EL (cell line): ENCODE measurements at regions not wholly inside any gene's neighbourhood (a gene's known extent, or its start where the extent isn't known, plus 50 kb on each side); places are given as distances from the start of the nearest gene placed in this dataset.
"Not testable (repeated sequence)": the region's sequence is repeated elsewhere in the genome, so short reads cannot be mapped to it uniquely, and the experiment has no call there.

Experiments
- DNase-seq: peaks from one replicate; pipeline ENCODE4 v3.0.0-alpha.2; 2016

DNA sequence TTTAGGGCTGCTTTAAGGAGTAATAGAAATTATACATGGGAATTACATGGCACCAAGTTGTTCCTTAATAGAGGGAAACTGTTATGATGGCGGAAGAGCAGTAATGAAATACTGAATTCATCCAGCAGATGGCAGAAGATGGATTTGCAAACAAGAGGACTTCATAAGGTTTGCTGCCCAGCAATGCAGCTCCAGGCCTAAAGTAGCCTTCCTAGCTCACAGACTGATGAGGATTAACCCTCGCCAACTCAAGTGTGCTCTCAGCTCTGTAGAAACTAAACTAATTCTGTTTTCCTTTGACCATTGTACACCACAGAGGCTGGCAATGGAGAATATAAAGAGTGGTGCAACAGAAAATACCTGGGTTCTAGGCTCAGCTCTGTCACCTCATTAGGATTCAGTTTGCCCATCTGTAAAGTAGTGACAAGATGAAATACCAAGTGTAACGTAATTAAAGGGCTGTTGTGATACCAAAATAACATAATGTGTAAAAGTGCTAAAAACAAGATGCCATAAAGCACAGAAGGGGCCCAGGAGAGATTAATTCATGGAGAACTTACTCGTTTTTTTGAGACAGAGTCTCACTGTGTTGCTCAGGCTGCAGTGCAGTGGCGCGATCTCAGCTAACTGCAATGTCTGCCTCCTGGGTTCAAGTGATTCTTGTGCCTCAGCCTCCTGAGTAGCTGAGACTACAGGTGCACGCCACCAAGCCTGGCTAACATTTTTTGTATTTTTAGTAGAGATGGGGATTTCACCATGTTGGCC, 102.4 kb upstream of the SERBP1 start:
- peak; percentile 82 for DNase-seq

DNA sequence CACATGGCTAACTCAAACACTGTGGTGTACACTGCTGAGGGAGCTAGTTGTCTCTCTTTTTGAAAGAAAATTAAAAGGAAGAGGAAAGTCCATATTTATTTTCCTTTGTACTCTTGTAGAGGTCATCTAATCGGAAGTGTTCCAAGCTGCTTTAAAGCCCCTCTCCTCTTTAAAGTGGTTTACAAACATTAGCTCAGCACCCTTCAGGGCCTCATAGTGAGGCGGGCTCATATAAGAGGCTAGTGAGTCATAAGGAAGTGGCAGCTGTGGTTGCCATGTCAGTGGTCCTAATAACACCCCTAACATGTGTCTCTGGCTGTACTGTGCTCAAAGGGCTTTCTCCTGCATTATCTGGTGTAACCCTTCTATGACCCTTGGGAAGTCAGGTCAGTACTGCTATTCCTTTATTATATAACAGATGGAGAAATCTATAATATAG, 104.4 kb upstream of the SERBP1 start:
- DNase-seq, result peak; percentile 50

DNA sequence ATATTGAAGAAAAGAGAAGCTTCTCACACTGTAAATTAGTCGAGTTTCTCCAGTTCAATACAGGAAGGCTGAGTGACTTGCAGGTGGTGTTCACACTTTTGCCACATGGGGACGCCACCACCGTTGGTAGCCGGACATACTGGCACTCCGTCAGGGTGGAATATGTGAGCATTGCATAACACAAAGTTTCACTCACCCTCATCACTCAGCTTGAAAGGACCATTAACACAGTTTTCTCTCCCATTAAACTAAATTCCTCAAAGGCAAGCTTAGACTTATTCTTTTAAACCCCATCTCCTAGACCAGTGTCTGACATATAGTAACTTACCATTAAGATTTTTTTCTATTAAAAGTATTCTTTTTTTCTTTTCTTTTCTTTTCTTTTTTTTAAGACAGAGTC, 105.3 kb upstream of the SERBP1 start:
- peak; percentile 85 for DNase-seq

DNA sequence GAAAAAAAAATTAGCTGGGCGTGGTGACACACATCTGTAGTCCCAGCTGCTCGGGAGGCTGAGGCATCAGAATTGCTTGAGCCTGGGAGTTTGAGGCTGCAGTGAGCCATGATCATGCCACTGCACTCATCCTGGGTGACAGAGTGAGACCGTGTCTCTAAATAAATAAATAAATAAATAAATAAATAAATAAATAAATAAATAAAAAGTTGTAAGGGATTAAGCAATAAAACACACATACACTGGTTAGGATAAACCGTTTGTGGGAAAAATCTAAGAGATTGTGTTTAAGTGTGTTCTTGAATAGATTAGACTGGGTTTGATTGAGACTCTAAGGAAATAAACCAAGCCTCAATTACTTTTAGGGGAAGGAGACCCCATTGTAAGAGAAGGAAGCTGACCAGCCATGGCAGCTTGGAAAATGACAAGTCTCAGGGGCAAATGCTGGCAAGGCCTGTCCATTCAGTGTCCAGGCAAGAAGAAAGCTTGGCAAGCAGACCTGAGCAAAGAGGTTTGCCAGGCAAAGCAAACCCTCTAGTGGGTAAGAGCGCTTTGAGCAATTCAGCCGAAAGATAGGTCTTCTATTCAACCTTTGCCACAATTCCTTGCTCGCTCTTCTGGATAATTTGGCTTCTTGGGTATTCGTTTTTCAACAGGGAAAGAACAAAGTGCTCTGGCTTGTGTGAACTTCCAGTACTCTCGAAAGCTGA, 106.9 kb upstream of the SERBP1 start:
- DNase-seq, result no peak

DNA sequence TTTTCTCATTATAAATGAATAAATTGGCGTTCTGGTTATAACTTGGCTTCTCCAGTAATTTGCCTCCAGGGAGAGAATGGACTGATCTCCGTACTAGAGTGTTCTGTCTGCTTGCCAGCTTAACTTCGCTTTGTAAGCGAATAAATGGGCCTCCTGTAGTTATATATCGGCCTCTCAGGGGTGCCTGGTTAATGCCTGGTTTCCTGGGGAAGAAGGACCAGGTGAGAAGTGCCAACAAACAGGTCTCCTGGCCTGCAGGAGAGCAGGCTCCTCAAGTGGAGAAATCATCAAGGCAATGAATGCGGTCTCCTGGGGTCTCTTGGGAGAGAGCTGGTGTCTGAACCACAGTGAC, 107.4 kb upstream of the SERBP1 start:
- DNase-seq, result no peak

DNA sequence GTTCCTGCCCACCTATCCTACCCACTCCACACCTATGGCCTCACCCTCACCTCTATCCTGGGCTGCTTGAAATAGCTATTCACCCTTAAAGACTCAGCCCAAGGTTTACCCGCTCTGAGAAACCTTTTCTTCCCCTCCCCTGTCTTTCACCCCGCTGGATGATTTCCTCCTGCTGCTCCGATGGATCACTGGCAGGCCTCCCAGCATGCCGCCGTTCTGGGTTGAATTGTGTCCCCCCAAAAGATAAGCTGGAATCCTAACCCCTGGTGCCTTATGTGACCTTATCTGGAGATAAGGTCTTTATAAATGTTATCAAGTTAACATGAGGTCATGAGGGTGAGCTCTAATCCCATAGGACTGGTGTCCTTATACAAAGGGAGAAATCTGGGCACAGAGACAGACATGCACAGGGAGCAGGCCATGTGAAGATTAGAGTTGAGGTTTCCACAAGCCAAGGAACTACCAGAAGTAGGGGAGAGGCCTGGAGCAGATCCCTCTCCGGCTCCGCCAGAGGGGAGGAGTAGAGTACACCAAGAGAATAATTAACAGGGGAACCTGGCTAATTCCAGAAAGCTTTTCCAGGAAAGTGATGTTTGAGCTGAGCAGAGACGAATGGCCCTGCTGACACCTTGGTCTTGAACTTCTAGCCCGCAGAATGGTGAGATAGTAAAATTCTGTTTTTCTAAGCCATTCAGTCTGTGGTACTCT, 110.0 kb upstream of the SERBP1 start:
- DNase-seq, result no peak

DNA sequence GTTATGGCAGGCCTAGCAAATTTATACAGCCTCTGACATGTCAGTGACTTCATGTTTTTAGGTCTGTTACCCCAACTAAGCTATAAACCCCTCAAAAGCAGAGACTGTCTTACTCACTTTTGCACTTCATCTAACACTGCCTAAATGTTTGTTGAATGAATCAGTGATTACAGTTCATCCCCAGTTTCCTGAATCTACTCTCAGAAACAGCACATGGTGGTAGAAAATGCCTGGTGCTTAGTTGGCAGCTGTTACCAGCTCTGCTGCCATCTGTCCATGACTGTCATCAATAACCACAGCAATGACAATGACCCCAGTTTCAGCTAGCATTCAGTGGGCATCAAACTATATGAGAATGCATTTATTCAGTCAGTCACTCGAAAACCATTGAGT, 110.5 kb upstream of the SERBP1 start:
- DNase-seq, result peak; percentile 41

DNA sequence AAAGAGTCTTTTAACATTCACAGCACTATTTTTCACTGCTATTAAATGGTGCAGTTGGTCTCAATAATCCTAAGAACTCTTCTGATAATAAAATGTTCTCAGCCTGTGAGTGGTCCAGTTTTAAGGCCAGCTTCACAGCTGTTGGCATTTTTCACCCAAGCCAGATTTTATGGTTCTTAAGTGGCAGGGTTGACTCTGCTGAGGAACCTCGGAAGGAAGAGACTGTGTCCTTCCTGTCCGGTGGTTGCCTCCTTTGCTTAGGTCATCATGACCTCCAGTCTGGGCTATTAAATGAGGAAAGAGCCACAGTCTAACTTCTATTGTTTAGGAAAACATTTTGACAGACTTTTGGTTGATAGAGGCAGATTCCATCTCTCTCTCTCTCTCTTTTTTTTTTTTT, 112.5 kb upstream of the SERBP1 start:
- no peak for DNase-seq

DNA sequence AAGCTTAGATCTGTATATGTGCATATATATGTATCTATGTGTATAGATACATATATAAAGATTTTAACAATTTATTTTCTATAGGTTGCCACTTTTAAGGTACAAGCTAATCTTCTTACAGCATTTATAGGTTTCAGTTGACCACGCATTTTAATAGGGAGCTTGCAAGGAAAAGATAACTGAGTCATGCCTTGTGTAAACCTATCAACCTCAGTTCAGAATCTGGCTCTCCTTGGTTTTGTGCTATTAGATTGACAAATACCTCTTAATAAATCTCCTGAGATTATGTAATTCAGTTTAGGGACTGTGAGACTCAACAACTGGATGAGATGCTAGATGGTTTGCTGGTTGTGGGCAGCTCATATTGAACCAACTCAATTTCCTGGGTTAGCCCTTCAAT, 114.7 kb upstream of the SERBP1 start:
- no peak for DNase-seq

DNA sequence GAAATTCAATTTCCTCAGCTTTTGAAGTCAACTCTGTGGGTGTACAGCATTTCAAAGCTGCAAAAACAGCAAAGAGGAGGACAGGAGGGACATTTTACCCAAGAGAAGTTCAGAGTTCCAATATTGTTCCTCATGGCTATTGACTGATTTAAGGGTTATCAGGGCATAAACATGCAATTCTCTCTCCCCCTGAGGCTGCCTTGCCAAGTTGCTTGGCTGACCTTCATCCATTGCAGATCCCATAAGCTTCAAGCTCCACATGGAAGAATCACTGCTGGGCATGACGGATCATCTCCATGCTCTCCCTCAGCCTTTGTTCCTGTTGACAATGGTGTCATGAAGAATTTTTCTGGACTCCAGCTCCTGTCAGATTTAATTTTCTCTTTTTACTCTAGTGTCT, 115.2 kb upstream of the SERBP1 start:
- DNase-seq, result no peak

DNA sequence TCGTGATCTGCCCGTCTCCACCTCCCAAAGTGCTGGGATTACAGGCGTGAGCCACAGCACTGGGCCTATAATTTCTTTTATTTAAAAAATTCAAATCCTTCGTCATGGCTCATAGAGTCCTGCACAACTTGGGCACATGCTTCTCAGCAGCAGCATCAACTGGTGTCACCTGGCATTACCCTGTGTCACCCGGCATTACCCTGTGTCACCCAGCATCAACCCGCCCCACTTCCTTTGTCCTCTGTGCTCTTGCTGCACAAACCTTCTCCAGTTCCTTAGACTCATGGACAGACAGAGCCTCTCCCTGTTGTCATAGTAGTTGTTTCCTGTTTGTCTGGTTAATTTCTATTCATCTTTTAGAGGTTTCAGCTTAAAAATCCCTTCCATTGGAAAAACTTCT, 121.2 kb upstream of the SERBP1 start:
- DNase-seq, result no peak

DNA sequence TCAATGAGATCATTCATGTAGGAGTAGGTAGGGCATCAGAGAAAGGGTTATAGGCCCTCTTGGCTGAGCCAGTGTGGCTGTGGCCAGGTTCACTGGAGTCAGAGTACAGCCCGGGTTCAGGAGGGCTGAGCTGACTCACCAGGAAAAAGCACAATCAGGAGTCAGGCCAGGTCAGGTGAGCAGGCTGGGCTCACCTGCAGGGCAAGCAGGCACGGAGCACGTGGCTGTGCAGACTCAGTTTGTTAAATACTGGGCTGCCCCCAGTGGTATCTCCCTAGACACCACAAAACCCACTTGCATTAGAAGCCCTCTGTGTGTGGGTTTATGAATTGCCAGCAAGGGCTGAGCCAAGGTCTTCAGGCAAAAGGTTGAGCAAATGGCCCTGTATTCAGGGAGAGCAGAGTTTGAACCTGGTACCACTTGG, 122.1 kb upstream of the SERBP1 start:
- DNase-seq, result no peak

DNA sequence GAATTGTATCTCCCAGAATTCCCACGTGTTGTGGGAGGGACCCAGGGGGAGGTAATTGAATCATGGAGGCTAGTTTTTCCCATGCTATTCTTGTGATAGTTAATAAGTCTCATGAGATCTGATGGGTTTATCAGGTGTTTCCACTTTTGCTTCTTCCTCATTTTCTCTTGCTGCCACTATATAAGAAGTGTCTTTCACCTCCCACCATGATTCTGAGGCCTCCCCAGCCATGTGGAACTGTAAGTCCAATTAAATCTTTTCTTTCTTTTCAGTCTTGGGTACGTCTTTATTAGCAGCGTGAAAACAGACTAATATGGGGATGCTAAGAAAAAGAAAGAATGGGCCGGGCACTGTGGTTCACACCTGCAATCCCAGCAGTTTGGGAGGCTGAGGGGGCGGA, 124.0 kb upstream of the SERBP1 start:
- DNase-seq, result not testable (repeated sequence)

DNA sequence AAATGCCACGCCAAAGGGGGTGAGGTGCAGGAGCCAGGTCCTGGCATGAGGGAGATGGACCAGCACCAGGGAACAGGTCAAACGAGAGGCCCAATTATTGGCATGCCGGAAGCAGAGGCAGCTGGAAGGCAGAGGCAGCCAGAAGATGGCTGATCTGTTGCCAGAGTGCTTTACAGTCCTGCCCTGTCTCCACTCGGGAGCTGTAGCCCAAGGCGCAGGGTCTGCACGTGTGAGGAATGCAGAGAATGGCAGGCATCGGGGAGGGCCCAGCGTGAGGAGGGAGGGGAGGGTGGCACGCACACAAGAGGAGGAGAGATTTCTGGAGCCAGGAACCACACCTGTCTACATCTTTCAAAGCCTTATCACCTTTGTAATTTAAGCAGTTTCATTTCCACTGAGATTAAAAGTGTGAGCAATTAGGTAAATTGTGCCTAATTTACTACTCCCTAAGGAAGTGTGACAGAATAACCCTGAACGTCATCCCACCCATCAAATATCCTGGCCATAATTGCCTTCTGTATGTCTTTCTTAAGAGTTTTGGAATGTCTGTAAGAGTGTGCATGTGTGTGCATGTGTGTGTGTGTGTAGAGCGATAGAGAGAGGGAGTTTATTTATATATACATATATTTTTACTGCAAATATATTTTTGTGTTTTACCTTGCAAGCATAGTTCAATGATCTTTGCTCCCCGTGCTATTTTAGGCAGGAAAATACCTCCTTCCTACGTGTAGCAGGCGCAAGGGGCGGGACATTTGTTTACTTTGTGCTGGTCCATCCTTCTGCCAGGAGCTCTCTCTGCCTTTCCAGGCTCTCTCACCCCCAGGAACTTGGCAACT, 125.5 kb upstream of the SERBP1 start:
- DNase-seq, result no peak

DNA sequence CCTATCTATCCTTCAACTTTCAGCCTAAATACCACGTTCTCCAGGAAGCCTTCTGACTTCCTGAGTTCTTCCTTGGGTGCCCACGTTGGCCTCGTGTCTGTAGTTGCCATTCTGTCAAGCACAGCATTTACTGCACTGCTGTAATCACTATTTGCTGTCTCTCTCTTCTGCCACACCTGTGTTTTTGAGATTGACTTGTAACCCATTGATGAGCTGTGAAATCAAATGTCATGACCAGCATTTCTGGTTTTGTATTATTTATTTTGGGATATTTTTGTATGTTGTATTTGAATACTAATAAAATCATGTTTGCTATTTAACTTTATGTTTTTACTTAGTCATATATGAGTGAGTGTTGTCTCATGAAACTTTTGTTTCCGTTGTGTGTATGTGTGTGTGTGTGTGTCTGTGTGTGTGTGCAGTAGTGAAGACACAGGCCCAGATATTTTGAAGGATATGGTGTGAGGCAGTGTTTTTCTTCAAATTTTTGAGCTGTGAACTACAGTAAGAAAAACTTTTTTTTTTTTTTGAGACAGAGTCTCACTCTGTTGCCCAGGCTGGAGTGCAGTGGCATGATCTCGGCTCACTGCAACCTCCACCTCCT, 126.2 kb upstream of the SERBP1 start:
- DNase-seq, result no peak

DNA sequence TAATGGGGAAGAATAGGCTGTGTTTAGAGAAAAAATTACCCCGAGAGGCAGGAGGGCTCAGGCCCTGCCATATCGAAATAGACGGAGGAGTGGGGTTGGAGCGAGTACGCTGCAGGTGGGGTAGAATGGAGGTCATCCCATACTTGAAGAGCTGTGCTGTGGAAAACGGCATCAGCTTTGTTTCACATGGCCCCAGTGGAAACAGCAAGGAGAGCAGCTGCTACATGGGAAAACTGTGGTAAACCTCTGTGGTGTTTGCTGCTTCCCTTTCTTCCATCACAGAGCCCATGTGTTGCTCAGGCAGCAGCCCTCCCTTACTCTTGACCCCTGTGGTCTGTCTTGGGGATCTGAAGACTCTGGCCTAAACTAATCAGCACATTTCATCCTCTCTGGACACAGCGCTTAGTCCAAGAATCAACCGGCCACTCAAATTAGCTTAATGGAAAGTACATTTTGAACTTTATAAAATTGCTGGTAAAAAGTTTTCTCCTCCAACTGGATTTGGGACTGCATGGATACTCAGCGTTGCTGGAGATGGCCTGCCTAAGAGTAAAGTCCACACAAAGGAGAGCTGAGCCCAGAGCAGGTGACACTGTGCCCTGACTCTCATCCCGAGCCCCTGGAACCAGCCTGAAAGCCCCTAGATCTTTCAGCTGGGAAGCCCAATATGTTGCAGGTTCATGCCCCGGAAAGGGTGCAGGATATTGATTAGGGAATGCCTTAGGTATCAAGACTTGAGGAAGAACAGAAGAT, 127.1 kb upstream of the GADD45A start:
- DNase-seq, result no peak

DNA sequence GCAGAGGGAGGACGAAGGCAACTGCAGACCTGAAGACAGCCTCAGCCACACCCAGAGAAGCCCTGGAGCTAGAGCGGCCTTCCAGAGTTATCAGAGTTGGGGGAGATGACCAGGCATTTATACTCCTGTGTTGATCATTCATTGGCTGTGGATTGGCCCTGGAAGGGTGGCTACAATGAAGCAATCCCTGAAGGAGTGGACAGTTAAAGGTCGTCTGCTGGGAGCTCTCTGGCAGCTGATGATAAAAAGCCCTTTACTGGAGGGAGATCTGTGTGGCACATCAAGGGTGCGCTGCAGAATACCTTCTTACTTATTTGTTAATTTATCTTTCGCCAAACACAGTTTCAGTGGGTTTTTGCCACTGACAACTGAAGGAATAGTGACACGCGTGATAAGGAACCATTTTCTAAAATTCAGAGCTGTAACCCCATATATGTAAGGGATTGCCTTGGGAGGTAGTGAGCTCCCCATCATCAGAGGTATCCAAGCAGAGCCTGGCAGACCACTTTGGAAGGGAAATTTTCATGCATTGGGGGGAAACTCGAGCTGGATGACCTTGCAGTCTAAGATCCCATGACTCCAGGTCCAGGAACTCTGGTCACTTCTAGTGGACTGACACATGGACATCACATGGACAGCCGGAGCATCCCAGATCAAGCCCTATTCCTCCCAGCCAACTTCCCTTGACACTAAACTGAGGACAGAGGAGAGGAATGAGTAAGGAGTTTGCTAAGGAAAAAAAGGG, 126.4 kb upstream of the GADD45A start:
- DNase-seq, result no peak

DNA sequence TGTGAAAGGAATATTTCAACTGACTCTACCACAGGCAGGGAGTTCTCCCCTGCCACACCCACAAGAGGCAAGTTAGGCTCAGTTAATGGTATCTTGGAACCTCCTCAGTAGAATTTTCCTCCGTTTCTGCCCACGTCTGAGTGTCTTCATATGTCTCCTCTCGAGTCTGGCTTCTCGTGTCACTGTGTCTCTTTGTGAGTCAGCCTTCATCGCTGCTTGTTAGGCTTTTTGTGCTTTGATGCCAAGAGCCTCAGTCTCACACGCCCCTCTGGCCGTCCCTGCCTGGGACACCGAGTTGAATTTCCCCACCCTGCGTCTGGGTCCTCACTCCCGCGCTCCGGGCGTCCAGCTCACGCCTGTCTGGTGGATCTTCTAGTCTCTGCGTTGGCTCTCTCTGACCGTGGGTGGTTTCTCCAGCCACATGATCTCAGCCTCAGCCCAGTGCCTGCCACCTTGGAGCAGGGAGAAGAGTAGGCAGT, 125.7 kb upstream of the GADD45A start:
- peak; percentile 77 for DNase-seq

DNA sequence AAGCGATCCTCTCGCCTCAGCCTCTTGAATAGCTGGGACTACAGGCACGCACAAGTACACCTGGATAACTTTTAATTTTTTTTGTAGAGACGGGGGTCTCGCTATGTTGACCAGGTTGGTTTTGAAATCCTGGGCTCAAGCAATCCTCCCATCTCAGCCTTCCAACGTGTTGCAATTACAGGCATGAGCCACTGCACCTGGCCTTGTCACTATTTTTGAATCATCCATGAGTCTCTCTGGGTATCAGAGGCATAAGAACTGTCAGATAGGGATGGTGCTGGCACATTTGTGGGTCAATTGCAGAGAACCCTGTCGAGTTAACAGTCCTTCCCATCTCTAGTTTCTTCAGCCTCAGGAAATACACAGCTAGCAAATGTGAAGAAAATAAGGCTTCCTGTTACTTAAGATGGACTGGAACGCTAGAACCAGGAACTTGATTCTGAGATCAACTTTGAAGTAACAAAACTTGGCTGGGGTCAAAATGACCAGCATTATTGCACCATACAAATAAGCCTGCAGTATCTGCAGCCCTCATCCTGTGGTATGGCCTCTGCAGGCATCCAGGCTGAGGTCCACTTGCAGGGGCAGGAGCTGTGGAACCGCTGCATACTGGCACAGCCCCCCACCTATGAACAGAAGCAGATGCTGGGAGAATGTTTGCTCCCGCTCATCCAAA, 124.3 kb upstream of the GADD45A start:
- DNase-seq, result no peak

DNA sequence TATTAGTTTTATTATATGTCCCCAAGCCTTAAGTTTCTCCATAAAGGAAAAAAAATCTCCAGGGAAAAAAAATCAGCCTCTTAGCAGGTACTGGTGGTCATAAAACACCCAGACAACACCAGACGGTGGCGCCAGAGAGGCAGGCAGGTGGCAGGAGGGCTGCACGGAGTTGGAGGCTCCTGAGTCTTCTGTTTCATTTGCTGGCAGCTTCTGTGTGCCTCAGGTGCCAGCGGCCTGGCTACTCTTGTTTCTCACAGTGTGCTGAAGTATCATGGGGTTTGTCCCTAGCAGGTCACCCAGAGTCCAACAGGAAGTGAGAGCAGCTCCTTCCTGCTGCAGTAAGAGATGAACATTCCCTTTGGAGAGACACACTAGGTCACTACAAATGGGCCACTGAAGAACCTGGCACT, 123.3 kb upstream of the GADD45A start:
- DNase-seq, result peak; percentile 85
